H1 (cell line): ENCODE measurements at regions not wholly inside any gene's neighbourhood (a gene's known extent, or its start where the extent isn't known, plus 50 kb on each side); places are given as distances from the start of the nearest gene placed in this dataset.

Source experiments
- BACH1 ChIP-seq: IDR thresholded peaks from 2 replicates; pipeline ENCODE4 v1.6.1; 2012; ENCODE audit warnings: low read length, improper control_type of control experiment
- BCL11A ChIP-seq, 2 experiments: IDR thresholded peaks; one replicate each; pipeline ENCODE4 v1.6.1; 2011; ENCODE audit warnings: low read depth in 2 of 2, low read length in 2 of 2, mild to moderate bottlenecking in 2 of 2
- CTCF ChIP-seq, 3 experiments: IDR thresholded peaks; 1 replicate in 2 of 3; 2 replicates in 1 of 3; pipeline versions ENCODE4 v1.5.1 to v1.6.1; 2011; ENCODE audit warnings: low read length in 3 of 3, mild to moderate bottlenecking in 3 of 3, inconsistent platforms in 2 of 3, low read depth in 1 of 3, moderate library complexity in 1 of 3; ENCODE audit not compliant: insufficient read depth in 1 of 3; ENCODE audit errors: control extremely low read depth in 1 of 3
- EP300 ChIP-seq, 2 experiments: IDR thresholded peaks; 1 replicate in 1 of 2; 2 replicates in 1 of 2; pipeline ENCODE4 v1.6.1; 2011 to 2012; ENCODE audit warnings: low read depth in 2 of 2, low read length in 2 of 2, mild to moderate bottlenecking in 2 of 2, borderline replicate concordance in 1 of 2, inconsistent platforms in 1 of 2, moderate library complexity in 1 of 2
- EZH2 ChIP-seq: fragments of 200-600 bp; sonication (generic); IDR thresholded peaks from 2 replicates; pipeline ENCODE4 v1.7.1; 2012; ENCODE audit warnings: low read depth, mild to moderate bottlenecking, moderate library complexity, low read length, inconsistent platforms; ENCODE audit not compliant: severe bottlenecking
- HDAC2 ChIP-seq, 2 experiments: fragments of 300-600 bp in 1 of 2; sonication (generic) in 1 of 2; IDR thresholded peaks; 2 replicates each; pipeline ENCODE4 v1.6.1; 2011 to 2012; ENCODE audit warnings: low read depth in 2 of 2, low read length in 2 of 2, mild to moderate bottlenecking in 2 of 2, moderate library complexity in 2 of 2, borderline replicate concordance in 1 of 2, inconsistent platforms in 1 of 2
- SP1 ChIP-seq: IDR thresholded peaks from 2 replicates; pipeline ENCODE4 v1.6.1; 2011; ENCODE audit warnings: low read depth, low read length
- TF ChIP-seq, protein P1 (sequence below): IDR thresholded peaks from 2 replicates; pipeline ENCODE4 v1.6.1; 2012; ENCODE audit warnings: inconsistent platforms

DNA sequence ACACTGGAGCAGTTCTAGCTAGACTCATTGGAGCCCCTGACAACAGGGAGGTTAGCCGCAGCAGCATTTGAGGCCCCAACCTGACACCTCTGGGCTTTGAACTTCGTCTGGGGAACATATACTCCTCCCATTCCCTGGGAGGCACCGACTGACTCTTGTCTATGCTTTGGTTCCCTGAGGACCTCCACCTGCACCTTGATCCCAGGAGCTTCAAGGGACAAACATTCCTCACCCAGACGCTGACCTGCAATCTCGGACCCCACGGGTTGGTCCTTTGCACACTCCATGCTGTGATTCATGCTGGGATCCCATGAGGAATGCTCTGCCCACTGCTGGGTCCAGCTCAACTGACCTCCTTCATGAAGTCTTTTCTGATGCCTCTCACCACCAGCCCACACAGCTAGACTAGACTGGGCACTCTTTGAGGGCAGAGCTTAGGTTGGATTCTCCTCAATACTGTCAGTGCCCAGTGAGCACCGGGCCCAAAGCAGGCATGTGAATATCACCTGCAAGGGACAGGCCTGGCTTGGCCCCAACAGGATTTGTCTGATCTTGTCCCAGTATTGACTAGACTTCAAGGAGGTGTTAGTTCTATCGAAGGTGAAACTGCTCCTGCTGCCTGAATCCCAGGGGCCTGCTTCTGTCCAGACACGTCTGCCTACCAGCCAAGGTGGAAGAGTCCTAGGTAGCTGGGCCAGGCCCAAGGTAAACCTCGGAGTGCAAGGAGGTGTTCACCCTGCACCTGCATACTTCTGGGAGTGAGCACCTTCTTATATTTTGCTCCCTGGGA is 51.8 kb upstream of the ZBTB43 start:
- TF ChIP-seq SP1 = no peak
- no peak for TF ChIP-seq CTCF (IDR thresholded peaks at IDR 0.05; ENCODE audit: control extremely low read depth in 1 of 3, insufficient read depth in 1 of 3, low read depth in 1 of 3, low read length in 3 of 3)
- no peak for TF ChIP-seq BACH1
- TF ChIP-seq BCL11A (IDR thresholded peaks at IDR 0.05; ENCODE audit: low read depth in 2 of 2, low read length in 2 of 2) = no peak
- TF ChIP-seq EP300 (IDR thresholded peaks at IDR 0.05; ENCODE audit: borderline replicate concordance in 1 of 2, low read depth in 2 of 2, low read length in 2 of 2) = no peak
- TF ChIP-seq HDAC2 (IDR thresholded peaks at IDR 0.05; ENCODE audit: borderline replicate concordance in 1 of 2, low read depth in 2 of 2, low read length in 2 of 2) = no peak
- TF ChIP-seq, protein P1, sequence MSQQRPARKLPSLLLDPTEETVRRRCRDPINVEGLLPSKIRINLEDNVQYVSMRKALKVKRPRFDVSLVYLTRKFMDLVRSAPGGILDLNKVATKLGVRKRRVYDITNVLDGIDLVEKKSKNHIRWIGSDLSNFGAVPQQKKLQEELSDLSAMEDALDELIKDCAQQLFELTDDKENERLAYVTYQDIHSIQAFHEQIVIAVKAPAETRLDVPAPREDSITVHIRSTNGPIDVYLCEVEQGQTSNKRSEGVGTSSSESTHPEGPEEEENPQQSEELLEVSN = no peak
- no peak for TF ChIP-seq EZH2
